GM12872 (cell line): ENCODE measurements at regions not wholly inside any gene's neighbourhood (a gene's known extent, or its start where the extent isn't known, plus 50 kb on each side); places are given as distances from the start of the nearest gene placed in this dataset.

Experiments used
- CTCF ChIP-seq: IDR thresholded peaks from 3 replicates; pipeline ENCODE4 v1.5.1; 2011; ENCODE audit warnings: low read depth, mild to moderate bottlenecking, low read length, moderate library complexity; ENCODE audit not compliant: insufficient read depth

GRCh38 chr7:86091369-86091768 lies 552.3 kb upstream of the GRM3 start:
- no peak for TF ChIP-seq CTCF

GRCh38 chr7:86089455-86089854 lies 554.3 kb upstream of the GRM3 start:
- TF ChIP-seq CTCF = no peak

DNA sequence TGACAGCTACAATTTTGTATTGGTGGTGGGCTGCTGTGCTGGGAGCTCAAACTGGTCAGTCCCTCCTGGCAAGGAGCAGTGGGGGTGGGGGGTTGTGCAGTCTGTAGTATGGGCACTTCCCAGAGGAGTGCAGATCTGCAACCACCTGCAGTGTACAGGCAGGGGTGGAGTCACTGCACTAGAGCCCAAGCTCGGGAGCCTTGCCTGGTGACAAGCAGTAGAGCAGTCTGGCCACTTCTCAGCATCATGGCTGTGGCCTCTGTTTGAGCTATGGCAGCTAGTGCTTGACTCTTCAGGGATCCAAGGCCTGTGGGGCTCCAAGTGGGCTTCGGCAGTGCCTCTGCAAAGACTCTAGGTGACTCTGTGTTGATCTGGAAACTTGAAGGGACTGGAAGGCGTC lies 585.1 kb upstream of the GRM3 start:
- no peak for TF ChIP-seq CTCF

DNA sequence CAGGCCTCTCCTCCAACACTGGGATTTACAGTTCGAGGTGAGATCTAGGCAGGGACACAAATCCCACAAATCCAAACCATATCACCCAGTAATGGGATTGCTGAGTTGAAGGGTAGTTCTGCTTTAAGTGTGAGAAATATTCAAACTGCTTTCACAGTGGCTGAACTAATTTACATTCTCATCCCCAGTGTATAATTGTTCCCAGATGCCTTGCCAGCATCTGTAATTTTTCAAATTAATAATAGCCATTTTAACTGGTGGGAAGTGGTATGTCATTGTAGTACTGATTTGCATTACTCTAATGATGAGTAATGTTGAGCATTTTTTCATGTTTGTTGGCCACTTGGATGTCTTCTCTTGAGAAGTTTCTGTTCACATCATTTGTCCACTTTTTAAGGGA lies 592.8 kb upstream of the GRM3 start:
- no peak for TF ChIP-seq CTCF

GRCh38 chr7:86049910-86050309 lies 593.8 kb upstream of the GRM3 start:
- TF ChIP-seq CTCF = no peak

- no peak for TF ChIP-seq CTCF
These were observed 617.9 kb upstream of the GRM3 start for GRCh38 chr7:86025807-86026206.

DNA sequence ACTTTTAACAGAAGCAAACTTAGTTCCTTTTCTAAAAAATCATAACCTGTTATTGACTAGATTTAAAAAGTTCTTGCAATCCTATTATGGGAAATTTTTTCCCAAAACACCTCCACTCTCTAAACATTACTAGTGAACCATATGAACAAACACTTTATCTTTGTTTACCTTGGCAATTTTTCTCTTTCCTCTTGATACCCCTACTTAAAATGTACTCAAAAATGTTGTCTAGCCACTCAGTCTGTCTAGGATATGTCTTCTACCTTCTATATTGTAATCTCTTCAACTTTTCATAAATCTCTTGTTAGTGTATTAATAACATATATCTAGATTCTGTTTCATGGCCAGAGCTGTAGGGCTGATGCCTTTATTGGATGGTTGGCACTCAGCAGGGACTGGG lies 630.0 kb upstream of the GRM3 start:
- no peak for TF ChIP-seq CTCF

GRCh38 chr7:86012971-86013370 lies 630.7 kb upstream of the GRM3 start:
- TF ChIP-seq CTCF = no peak
